NCI-H1092 (cell line): ENCODE measurements at regions not wholly inside any gene's neighbourhood (a gene's known extent, or its start where the extent isn't known, plus 50 kb on each side); places are given as distances from the start of the nearest gene placed in this dataset.

Experiments used
- DNase-seq: peaks from one replicate; lab custom pipeline; 2025; lab: John Stamatoyannopoulos, UW

DNA sequence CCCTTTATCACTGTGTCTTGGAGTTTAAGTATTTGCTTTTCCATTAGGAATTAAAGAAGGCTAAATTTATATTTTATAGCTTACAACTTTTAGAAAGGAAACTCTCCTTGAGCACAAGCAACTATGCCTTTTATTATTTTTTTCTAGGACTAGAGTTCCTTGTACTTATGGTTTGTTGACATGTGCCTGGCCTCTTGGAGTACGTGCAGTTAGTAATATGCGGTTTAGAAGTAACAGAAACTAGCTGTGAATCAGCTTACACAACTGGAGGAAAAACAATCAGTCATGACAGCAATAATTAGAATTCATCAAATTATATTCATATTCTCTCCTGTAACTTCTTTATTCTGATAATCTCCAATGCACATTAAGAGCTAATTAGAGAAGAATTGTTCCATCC, 428.7 kb downstream of the AEBP2 start:
- no peak for DNase-seq

DNA sequence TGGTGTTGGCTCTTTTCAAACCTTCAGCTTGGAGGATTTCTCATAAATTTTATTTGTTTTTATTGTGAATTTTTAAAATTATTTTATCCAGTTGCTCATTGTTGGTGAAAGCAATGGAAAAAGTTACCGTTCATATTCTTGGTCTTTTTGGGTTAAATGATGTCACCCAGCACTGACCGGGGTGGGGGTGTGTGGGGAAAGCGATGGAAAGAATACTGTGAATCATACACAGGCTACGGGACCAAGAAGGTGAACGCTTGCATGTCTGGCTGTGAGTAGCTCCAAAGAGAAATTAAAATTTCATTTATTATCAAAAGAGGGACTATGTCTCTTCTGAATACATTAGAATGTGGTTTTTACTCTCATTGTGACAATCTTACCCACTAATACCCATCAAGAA, 430.1 kb downstream of the AEBP2 start:
- DNase-seq: no peak

DNA sequence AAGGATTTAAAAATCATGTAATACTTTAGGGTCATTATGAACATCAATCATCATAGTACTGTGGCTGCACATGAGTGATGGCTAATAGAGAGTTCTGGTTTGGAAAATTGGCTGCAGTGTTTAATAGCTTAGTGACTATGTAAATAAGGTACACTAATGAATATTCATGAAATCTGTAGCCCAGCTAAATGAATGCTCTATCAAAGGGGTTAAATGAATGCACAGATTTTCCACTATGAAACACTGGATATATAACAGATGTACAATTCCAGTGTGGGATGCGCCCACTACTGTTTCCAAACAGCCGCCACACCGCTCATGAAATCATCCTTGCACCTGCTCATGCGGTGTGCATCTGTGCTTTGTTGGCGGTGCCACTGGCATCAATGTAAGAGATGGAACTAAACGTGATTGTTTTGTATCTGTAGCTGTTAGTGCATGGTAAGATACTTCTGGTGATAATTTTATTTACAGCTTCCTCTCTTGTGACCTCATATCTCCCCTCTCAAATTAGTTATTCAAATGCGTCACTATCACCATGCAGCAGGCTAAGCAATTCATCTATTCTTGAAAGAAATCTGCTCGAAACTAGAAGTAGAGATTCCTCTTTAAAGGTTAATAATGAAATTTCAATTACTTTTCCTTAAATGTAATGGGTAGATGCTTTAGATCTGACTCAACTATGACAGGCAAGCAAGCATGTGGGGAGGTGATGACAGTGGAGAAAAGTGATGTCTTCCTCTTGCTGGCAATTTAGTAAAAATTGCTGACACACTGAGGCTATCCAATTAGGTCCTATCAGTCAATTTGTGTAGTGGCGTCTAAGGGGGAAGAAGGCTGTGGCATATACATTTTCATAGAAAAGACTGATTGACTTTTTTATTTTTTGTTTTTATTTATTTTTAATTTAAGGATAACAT, 433.6 kb downstream of the AEBP2 start:
- no peak for DNase-seq

DNA sequence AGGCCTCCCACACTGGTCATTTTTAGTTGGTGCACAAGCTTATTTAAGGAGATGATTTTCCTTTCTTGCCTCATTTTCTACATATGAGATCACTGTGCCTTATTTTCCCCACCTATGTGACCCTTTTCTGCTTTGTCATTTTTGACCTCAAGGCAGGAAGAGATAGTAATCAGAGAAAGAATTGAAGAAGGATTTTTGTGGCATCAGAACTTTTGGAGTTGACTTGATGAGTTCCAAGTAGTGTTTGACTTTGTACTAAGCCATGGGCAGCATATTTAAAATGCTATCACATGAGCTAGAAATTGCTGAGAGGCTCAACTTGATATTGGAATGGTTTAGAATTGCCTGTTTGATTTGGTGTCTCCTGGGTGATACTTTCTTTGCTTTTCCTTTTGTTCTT, 440.8 kb downstream of the AEBP2 start:
- DNase-seq: no peak

DNA sequence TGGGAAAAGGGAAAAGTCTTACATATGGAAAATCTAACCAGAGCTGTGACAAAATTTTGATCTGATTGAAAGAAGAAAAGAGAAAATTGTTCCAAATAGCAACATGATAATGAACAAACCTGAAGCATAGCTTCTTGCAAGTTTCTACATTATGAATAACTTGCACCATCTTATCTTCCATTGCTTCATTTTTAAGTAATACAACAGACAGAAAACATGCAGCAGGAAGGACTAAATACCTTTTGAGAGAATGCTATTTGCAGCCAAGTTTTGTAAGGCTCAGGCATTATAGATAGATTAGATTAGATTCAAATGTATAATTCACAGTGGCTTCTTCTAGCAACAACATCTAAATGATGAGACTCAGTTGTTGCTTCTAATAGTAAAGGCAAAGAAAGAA, 441.4 kb downstream of the AEBP2 start:
- DNase-seq: no peak

DNA sequence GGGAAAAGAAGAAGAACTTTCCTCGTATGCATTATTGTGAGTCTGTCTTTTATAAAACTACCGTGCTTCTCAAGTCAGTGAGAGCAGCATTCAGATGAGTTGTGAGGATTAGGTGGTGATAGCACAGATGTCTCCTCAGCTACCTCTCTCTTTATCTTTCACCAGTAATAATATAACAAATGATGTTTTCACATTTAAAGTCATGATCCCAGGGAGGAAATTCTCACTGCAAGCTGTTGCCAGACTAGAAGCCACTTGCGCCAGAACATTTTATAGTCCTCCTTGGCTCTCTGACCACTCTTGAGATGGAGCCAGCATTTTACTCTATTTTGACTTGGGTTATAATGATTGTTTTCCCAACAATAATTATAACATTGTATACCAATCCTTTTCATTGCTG, 443.1 kb downstream of the AEBP2 start:
- no peak for DNase-seq

DNA sequence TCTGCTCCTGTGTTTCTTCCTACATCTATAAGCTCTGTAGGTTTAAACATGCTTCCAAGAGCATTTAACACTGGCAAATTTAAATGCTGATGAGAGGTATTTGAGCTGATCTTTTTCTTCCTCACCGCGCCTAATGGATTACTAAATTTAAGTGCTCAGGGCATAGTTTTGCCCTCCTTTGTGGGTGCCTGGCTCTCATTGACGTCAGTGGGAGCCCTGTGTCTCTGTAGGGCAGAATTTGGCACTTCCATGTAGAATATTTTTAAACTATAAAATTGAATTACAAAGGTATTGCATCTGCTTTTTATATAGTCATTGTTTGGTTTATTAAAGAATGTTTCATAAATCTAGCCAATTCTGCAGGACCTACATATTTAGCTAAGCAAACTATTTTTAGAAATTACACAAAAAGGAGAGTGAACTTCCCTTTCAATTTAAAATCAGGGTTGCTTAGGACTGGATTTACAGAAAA, 444.8 kb downstream of the AEBP2 start:
- no peak for DNase-seq

DNA sequence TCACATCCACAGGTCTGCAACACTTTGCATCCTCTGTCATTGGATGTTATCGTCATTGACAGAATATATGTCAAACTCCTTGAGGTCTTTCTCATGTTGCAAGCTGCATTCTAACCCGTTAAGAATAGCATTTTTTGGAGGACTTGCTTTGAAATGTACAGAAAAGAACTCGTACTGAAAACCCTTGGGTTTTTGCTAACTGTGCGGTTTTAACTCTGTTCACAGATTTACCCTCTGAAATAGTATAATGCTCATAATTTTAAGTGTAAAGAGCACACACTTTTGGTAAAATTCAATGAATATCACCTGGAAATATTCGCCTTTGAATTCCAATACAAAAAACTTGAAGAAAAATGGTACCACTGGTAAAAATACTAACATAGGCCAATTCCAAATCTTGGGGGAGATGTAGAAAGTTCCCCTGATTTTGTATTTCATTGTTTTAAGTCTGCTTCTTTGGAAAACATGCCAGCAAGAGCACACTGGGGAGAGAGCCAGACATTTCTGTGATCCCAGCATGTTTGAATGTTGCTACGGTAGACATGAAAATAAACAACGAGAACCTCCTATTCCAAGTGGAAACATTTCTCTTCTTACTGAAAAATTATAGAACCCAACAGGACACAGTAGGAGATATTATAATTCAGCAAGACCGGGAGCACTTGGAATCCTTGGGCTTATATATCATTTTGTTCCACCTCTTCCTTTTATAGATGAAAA, 446.0 kb downstream of the AEBP2 start:
- no peak for DNase-seq

DNA sequence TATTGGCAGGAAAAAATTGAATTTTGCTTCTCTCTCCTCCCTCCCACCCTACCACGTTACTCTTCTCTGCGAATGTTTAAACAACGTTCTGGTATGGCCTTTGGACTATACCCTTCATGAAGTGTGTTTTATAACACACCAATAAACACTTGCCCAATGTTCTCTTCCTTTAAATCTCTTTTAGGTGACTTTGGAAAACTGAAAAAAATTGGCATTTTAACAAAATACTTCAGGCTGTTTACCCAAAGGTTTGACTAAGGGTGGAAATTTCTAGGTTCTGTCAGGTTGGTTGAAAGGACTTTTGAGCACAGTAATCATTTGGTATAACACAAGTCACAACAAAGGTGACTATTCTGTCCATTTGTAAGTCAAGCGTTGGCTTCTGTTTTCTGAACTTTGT, 446.8 kb downstream of the AEBP2 start:
- no peak for DNase-seq

DNA sequence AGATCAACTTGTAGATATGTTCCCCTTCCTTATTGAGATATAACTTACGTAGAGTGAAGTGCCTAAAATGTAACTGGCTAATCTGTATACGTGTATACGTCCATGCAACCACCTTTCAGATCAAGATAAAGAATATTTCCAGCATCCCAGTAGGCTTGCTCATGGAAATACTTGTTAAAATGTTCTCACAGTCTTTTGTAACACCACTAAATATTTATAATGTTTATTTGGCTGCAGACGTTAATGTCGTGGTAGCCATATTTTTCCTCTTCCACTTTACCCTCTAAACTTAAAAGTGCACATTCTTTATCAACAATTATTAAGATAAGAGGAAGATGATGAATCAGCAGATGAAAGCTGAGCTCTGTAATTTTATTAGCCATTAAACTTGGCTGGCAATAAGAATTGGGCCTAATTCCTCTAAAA, 447.4 kb downstream of the AEBP2 start:
- no peak for DNase-seq

DNA sequence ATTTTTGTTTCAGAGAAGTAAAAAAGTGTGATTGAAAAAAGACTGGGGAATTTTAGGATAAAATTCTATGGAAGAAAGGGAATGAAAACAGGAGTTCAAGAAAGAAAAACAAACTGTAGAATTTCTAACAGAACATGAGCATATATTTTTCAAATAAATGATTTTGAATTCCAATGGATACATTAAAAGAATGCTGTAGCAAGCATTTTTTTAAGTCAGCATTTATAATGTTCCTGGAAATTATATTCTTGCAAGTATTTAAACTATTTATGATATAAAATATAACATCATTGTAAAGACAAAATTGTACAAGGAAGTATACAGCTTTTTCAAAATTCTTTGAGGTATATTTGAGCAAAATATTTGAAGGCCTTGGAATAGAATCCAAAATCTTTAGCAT, 450.7 kb downstream of the AEBP2 start:
- no peak for DNase-seq

DNA sequence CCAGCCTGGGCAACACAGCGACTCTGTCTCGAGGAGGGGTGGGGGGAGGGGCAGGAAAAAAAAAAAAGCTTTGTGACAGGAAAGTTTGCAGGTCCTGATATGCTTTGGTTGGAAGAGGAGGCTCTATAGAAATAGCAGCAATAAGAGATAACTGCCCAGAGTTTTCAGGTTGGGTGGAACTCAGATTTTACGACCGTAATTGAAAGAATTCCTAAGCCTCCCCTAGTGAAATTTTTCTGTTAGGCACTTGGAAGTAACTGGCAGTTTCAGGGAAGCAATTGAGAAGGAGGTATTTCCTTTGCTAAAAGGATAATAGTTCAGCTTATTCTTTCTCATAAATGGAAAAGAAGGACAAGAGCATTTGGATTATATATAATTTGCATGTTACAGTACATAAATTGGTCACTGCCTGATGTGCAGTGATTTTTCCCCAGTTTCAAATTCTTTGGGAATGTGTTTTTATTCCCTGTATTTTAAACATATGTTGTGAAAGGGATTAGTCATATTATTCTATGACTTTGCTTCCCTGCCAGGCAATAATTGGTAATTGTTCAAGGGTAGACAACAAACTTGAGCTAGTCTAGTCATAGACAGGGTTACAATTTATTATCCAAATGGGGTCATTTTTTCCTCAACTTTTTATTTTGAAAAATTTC, 452.8 kb downstream of the AEBP2 start:
- DNase-seq: no peak

DNA sequence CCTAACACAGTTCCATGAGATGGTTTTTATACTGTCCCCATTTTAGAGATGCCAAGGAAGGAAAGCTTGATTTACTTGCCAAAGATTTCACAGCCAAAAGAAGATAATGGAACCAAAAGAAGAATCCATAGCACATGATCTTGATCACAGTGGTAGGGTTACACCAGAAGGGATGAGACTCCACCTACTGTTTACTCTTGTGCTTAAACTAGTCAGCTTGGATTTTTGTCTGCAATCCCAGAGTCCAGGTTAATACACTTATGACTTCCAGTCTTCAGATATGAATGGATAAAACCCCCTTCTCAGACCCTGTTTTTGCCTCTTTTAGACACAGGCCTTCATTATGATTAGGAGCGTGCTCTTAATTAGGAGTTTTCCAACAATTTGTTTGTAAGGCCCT, 454.2 kb downstream of the AEBP2 start:
- no peak for DNase-seq

DNA sequence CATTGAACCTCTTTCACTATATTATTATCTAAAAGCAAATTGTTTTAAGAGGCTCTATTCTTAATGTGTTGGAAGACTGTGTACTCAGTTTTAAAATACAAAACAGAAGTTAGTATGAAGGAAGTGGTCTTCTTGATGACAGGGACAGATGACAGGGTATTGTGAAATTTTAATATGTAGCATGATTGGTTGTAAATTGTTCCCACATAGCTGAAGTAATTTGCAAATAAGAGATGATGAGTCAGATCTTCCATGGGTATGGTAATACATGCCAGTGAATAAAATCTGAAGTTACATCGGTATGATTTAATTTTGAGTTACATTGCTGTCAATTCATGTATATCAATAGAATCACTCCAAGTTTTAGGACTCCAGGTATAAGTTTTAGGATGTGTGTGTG, 454.8 kb downstream of the AEBP2 start:
- DNase-seq: no peak

DNA sequence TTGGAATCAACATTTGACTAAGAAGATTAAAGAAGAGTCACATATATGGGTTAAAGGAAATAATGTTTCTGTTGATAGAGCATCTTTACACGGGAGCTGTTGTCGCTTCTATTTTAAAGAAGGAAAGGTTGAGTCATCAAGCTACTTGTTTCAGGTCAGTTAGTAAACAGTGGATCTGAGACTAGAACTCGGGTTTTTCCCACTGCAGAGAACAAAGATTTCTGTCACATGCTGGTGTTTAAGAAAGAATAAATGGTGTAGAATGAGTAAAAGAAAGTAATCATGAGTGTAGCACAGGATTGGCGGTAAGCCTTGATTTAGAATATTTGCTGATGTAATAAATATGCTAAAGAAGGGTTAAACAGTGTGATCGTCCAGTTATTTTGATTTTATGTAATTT, 455.5 kb downstream of the AEBP2 start:
- DNase-seq: no peak

DNA sequence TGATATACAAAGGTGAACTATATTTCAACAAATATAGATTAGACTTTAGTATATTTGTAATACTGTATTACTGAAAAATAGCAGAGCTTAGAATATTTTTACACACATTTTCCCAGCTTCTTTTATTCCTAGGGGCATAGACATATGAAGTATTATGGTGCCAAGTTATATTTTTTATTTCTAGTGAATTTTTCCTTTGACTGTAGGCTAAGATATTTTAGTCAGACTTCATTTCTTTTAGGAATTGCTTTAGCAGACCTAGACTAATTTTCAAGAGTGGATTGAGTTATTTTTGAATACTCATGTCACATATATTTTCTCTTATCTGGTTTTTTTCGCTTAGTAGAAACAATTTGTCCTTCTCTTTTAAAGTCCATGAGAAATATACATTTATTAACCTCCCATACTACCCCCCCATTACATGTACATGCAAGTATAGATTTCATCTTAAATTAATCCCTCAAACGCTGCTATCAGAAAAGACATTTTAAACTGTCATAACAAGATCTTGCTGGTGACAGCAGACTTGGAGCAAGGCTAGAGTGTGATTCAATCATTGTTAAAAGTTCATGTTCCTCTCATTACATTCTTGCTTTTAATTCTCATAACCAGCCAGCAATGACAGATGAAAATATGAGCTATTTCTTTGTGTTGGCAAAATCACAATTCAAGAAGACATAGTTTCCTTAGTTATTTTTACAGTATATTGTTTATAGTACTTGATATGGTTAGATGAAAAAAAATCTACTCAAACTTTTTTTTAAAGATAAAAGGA, 456.1 kb downstream of the AEBP2 start:
- no peak for DNase-seq

DNA sequence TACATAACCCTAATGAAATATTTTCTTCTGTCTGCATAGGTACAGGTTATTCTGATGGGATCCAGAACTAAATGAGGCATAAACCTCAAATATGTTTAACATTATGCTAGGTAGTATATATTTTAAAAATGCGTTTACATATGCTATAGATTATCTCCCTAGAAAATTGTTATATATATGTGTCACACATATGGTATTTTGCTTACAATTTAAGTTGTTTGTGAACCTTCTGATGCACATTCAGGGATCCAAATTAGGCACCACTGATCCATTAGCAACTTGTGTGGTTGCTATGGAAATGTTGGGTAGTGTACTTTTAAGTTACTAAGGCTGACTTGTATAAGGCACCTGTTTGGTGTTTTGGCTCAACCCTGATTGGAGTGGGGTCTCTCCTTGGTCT, 456.7 kb downstream of the AEBP2 start:
- DNase-seq: no peak

DNA sequence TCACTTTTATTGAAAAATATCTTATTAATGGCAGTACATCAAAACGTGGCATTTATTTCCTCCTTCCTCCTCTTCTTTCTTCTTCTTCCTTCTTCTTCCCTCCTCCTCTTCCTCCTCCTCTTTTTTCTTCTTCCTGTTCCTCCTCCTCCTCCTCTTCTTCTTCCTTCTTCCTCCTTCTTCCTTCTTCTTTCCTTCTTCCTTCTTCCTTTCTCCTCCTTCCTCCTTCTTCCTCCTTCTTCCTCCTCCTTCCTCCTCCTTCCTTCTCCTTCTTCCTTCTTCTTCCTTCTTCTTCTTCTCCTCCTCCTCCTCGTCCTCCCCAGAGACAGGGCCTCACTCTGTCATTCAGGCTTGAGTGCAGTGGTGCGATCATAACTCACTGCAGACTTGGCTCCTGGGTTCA, 457.2 kb downstream of the AEBP2 start:
- no peak for DNase-seq

DNA sequence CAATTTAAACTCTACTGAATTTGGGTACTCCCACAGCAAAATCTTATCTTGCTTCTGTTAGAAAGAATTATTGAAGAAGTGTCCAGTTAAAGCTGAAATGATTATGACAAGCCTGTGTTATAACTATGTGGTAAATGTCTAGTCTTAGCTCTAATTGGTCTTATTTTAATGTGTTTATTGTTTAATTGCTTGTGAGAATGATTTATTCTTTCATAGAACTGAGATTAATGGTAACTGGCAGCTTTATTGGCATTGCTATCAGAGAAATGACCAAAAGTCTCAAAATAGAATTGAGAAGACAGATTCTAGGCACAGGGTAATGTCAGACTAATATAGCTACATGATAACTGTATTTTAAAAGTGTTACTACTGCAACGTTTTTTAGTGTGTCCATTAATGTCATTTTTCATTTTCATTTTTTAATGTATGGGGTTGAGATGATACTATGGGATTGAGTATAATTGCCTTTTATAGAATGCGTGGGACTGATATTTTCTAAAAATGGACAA, 458.7 kb downstream of the AEBP2 start:
- DNase-seq: no peak

DNA sequence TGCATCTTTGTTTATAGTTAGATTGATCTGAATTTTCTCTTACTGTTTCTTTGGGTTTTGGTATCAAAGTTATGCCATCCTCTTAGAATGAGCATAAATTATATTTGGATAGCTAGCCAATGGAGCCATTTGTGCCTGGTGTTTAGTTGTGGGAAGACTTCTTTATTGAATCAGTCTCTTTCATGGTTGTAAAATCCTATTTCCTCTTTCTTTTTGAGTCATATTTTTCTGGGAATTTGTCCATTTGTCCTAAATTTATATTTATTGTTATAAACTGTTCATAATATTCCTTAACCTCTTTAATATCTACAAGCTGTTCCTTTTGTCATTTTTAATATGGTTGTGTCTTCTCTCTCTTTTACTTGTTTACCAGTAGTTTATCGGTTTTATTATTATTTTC, 462.5 kb downstream of the AEBP2 start:
- no peak for DNase-seq

DNA sequence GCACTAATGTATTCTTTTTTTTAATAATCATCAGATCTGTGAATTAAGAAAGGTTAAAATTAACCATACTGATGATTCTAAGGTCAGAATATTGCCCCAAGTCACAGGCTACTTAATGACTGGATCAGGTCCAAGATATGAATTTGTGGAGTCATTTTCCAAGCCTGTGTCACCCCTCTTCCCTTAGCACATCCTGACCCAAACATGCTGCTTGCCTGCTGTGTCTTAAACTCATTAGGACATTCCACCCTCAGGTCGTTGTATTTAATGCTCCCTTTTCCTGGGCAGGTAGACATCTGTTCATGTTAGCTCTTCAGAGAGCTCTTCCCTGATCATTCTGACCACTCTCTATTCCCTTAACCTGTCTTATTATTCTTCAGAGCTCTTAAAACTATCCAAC, 463.5 kb upstream of the PDE3A start:
- DNase-seq: no peak

DNA sequence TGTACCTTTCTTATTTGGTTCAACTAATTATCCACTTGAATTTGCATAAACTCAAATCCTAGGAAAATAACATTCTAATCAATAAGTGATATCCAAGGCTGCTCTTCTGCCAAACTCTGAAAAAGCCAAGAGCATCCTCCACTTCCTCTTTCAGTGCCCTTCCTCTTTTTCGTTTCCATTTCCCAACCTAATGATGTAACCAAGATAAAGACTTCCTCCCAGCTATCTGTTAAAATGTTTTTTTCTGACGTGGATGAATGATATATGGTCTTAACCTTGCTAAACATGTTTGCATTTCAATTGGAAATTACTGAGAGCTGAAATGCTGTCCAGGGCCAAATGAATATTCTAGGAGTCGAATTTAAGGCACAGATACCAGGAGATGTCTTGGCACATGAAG, 459.5 kb upstream of the PDE3A start:
- DNase-seq: no peak
